Tibial nerve (tissue), 3 donors: ENCODE measurements at regions not wholly inside any gene's neighbourhood (a gene's known extent, or its start where the extent isn't known, plus 50 kb on each side); places are given as distances from the start of the nearest gene placed in this dataset.

Source experiments
- CTCF ChIP-seq, 5 experiments: fragments of 200-600 bp in 3 of 5; fragments of 450-650 bp in 2 of 5; sonication (generic) in 3 of 5; IDR thresholded peaks; one replicate each; pipeline ENCODE4 v1.5.1; 2016 to 2019; ENCODE audit warnings: antibody characterized with exemption in 5 of 5, mild to moderate bottlenecking in 3 of 5, moderate library complexity in 2 of 5
- POLR2A ChIP-seq, 2 donors: fragments of 450-650 bp; IDR thresholded peaks; one replicate each; pipeline ENCODE4 v1.6.1; 2017; ENCODE audit warnings: antibody characterized with exemption in 2 of 2, mild to moderate bottlenecking in 2 of 2, moderate library complexity in 2 of 2

GRCh38 chr6:153931431-153931830 lies 107.6 kb upstream of the OPRM1 start:
- no peak for TF ChIP-seq CTCF (IDR thresholded peaks at IDR 0.05)
- TF ChIP-seq POLR2A (IDR thresholded peaks at IDR 0.05) = no peak
